Left colon (tissue), 2 donors: ENCODE measurements at regions not wholly inside any gene's neighbourhood (a gene's known extent, or its start where the extent isn't known, plus 50 kb on each side); places are given as distances from the start of the nearest gene placed in this dataset.
"Not testable (repeated sequence)": the region's sequence is repeated elsewhere in the genome, so short reads cannot be mapped to it uniquely, and the experiment has no call there.

Experiments used
- ATAC-seq: fragments of 200-7000 bp; cut with Tn5 transposase; one replicate; pipeline ENCODE4 v1.9.1; 2020; ENCODE audit warnings: mild to moderate bottlenecking, moderate library complexity
- DNase-seq, 2 donors: peaks; one replicate each; pipeline ENCODE4 v3.0.0-alpha.2; 2020
- intact Hi-C, 2 donors: fragments of 100-400 bp; cut with DNase I in 1 of 2; cut with micrococcal nuclease in 1 of 2; formaldehyde crosslinking; loops; one replicate each; pipeline versions ENCODE4 v1.11.2 to v1.14.0; 2022; cut with DNase I, micrococcal nuclease
- donor health status: DM: no; HTN: no; CAD: no.
- donor health status: DM: yes; HTN: yes; CAD: no.

GRCh38 chr13:27327633-27328032 is 57.0 kb downstream of the RASL11A start:
- no peak for DNase-seq
- intact Hi-C loops: no loop called here
- ATAC-seq: no peak

GRCh38 chr13:27329210-27329609 is 58.6 kb downstream of the RASL11A start:
- ATAC-seq: no peak
- intact Hi-C loops: no loop called here
- no peak for DNase-seq

DNA sequence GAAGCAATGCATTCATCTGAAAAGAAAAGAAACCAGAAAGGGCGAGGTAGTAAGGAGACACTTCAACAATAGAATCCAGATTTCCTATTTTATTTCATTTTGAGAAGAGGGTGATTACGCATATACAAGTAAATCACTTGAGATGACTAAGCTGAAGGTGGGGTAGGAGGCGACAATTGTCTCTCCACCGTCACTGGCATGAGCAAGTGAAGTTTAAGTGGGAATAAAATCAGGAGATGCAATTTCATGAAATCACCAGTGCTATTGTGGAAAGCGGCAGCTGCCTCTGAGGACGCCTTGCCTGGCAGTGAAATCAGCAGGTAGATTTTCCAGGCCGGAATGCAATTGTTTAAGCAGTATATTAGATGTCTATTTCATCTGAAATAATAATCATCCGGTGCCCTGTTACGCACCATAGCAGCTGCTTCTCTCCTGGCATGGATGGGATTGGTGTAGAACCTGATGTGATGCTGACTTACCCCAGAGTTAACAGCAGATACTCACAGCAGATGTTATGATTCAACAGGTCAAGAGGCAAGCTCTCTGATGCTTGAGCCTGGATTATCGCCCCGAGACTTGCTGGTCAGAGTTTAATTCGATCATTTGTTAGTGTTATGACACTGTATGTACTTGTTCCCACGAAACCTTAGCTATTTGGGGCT is 64.3 kb downstream of the RASL11A start:
- intact Hi-C loops: no loop called here
- DNase-seq: no peak
- ATAC-seq: no peak

- DNase-seq (no peak), ATAC-seq (no peak)
- intact Hi-C loops: no loop called here
Observed at GRCh38 chr13:27336014-27336673, 65.5 kb downstream of the RASL11A start.

DNA sequence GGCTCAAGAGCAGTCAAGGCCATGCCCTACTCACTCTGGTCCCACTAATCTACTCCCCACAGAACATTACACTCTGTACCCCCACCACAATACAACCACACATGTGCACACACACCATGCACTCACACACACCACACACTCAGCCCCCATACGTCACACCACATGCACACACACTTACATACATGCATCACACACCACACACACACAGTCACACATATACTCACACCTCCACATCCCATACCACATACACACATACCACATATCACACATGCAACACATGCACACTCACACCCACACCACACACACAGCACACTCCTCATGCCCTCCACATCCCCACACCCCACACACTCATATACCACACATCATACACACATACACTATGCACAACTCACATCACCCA is 67.6 kb downstream of the RASL11A start:
- ATAC-seq: no peak
- intact Hi-C loops: no loop called here
- no peak for DNase-seq

GRCh38 chr13:27338816-27339215 is 68.2 kb downstream of the RASL11A start:
- ATAC-seq: no peak
- DNase-seq: no peak
- intact Hi-C loops: no loop called here

GRCh38 chr13:27339299-27339698 is 68.7 kb downstream of the RASL11A start:
- intact Hi-C loops: no loop called here
- peak; percentile 80 for ATAC-seq
- peak in 1 of 2 donors; percentile 53 for DNase-seq

GRCh38 chr13:27341616-27342015 is 71.0 kb downstream of the RASL11A start:
- no peak for ATAC-seq

DNA sequence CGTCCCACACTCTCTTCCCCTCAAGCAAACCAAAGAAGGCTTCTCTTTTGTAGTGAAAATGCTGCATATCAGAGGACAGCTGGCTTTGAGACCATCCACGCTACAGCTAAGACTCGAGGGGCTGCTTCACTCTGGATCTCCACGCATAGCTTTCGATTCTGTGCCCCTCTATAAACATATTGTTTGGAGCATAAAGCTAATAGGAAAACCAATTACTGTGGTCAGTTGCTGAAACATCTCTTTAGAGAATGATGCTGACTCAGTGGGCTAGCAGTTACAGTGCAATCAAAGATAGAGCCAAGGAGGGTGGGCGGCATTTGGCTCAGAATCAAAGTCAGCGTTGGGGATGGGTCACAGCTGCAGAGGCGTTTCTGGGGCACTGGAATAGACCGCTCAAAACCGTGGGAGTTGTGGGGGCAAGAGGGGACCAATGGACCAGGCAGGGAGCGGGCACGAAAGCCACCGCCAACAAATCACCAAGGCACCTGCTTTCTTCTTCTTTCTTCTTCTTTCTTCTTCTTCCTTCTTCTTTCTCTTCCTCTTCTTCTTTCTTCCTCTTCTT is 76.7 kb downstream of the RASL11A start:
- DNase-seq (no peak), ATAC-seq (no peak)
- intact Hi-C loops: no loop called here

More at GRCh38 chr13:27341616-27342015, 71.0 kb downstream of the RASL11A start:
- no peak for DNase-seq
- intact Hi-C loops: no loop called here

DNA sequence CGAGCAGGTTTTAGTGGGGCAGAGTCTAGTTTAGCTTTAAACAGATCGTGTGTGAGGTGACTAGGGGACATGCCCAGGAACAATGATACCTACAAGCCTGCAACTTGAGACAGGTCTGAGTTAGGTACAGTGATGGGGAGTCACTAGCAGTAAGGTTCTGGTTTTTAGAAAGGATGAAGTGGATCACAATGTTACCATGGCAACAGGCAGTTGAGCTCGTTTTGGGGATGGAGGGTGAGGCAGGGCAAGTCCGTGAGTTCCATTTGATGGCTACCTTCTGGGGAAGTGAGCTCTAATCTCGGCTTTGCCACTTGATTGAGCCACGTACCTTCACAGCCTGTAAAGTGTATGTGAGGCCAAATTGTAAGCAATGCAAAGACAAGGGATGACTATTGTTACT is 76.0 kb upstream of the GTF3A start:
- no peak for ATAC-seq
- intact Hi-C loops: no loop called here
- DNase-seq: no peak

DNA sequence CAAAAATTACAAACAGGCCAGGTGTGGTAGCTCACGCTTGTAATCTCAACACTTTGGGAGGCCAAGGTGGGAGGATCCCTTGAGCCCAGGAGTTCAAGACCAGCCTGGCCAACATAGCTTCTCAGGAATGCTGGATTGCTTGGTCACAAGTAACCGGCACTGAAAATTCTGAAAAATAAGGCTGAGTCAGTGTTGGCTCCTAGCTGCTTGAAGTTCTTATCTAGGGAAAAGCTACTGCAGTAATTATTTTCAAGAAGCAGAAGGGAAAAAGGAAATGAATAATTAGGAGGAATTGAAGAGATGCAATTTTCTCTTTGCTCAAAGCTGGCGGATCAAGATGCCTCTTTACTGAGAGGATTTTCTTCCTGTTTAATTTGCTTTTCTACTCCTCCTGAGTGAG is 75.0 kb upstream of the GTF3A start:
- no peak for ATAC-seq
- DNase-seq: no peak
- intact Hi-C loops: no loop called here

DNA sequence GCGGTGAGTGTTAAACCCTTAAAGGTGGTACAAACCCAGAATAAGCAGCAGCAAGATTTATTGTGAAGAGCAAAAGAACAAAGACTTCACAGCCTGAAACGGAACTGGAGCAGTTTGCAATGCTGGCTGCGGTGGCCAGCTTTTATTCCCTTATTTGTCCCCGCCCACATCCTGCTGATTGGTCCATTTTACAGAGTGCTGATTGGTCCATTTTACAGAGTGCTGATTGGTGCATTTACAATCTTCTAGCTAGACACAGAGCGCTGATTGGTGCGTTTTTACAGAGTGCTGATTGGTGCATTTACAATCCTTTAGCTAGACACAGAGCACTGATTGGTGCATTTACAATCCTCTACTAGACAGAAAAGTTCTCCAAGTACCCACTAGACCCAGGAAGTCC is 73.6 kb upstream of the GTF3A start:
- not testable (repeated sequence) for DNase-seq, ATAC-seq
- intact Hi-C loops: loop anchor here in 1 of 2 donors (10.0 kb wide), 1 partner anchor 366 kb away; no protein-coding TSS in a partner anchor

GRCh38 chr13:27352698-27353097 is 71.7 kb upstream of the GTF3A start:
- intact Hi-C loops: loop anchor here in 1 of 2 donors (10.0 kb wide), 1 partner anchor 368 kb away; no protein-coding TSS in a partner anchor
- DNase-seq (peak in 1 of 2 donors; percentile 15), ATAC-seq (peak; percentile 15)

GRCh38 chr13:27353166-27353583 is 71.2 kb upstream of the GTF3A start:
- ATAC-seq: peak; percentile 81
- no peak for DNase-seq
- intact Hi-C loops: loop anchor here in 1 of 2 donors (10.0 kb wide), 1 partner anchor 368 kb away; no protein-coding TSS in a partner anchor

GRCh38 chr13:27353708-27354107 is 70.7 kb upstream of the GTF3A start:
- intact Hi-C loops: loop anchor here in 1 of 2 donors (10.0 kb wide), 1 partner anchor 369 kb away; no protein-coding TSS in a partner anchor
- no peak for DNase-seq
- ATAC-seq: no peak

GRCh38 chr13:27354379-27354778 is 70.0 kb upstream of the GTF3A start:
- no peak for DNase-seq
- ATAC-seq: no peak
- intact Hi-C loops: loop anchor here in 1 of 2 donors (10.0 kb wide), 1 partner anchor 370 kb away; no protein-coding TSS in a partner anchor

GRCh38 chr13:27355894-27356293 is 68.5 kb upstream of the GTF3A start:
- DNase-seq (no peak), ATAC-seq (no peak)
- intact Hi-C loops: loop anchor here in 1 of 2 donors (10.0 kb wide), 1 partner anchor 371 kb away; no protein-coding TSS in a partner anchor

GRCh38 chr13:27358420-27358819 is 66.0 kb upstream of the GTF3A start:
- intact Hi-C loops: loop anchor here (2.0 to 10.0 kb wide), 2 partner anchors 372 to 374 kb away; no protein-coding TSS in a partner anchor
- DNase-seq: no peak
- ATAC-seq: no peak

- peak; percentile 59 for ATAC-seq
- intact Hi-C loops: loop anchor here (2.0 to 10.0 kb wide), 2 partner anchors 373 to 375 kb away; no protein-coding TSS in a partner anchor
- peak; percentile 56 to 79 for DNase-seq
Observed at GRCh38 chr13:27359199-27359821, 65.1 kb upstream of the GTF3A start.
